ENCODE measurements at regions not wholly inside any gene's neighbourhood (a gene's known extent, or its start where the extent isn't known, plus 50 kb on each side); places are given as distances from the start of the nearest gene placed in this dataset.

GRCh38 chr7:51731075-51731474 lies 414.5 kb upstream of the COBL start:
- Histone ChIP-seq H3K27me3 (no peaks in the 10 kb centered on the region), H3K36me3 (no peaks in the 10 kb centered on the region), H3K27ac (no peak overlapping the region), H3K4me1 (no peaks in the 10 kb centered on the region), H3K9me3 (peaks cover 0 to 5% (median 0%) of the 10 kb centered on the region in 4 donors), H3K4me3 (no peak overlapping the region)
- TF ChIP-seq CTCF (IDR thresholded peaks at IDR 0.05) (no peak), POLR2AphosphoS5 (IDR thresholded peaks at IDR 0.05) (no peak), POLR2A (IDR thresholded peaks at IDR 0.05) (no peak), EP300 (IDR thresholded peaks at IDR 0.05) (no peak)
- intact Hi-C loops (cut with DNase I): no loop called here
- 49 to 81% methylated on average over 4 of the region's 4 CpGs for WGBS, 2 donors
- DNase-seq: no peak

GRCh38 chr7:51727441-51727840 lies 410.8 kb upstream of the COBL start:
- TF ChIP-seq POLR2AphosphoS5 (IDR thresholded peaks at IDR 0.05): no peak
- no peak for TF ChIP-seq CTCF (IDR thresholded peaks at IDR 0.05)
- TF ChIP-seq POLR2A (IDR thresholded peaks at IDR 0.05): no peak
- no peak for TF ChIP-seq EP300 (IDR thresholded peaks at IDR 0.05)
- no peaks in the 10 kb centered on the region for H3K36me3 ChIP-seq

GRCh38 chr7:51706851-51707250 lies 390.2 kb upstream of the COBL start:
- intact Hi-C loops (cut with DNase I): no loop called here
- Histone ChIP-seq H3K9me3 (peaks cover 0 to 3% (median 1%) of the 10 kb centered on the region in 4 donors), H3K27me3 (no peaks in the 10 kb centered on the region), H3K4me1 (no peaks in the 10 kb centered on the region), H3K4me3 (no peak overlapping the region), H3K36me3 (no peaks in the 10 kb centered on the region), H3K27ac (no peak overlapping the region)
- TF ChIP-seq POLR2A (IDR thresholded peaks at IDR 0.05) (no peak), EP300 (IDR thresholded peaks at IDR 0.05) (no peak), POLR2AphosphoS5 (IDR thresholded peaks at IDR 0.05) (no peak), CTCF (IDR thresholded peaks at IDR 0.05) (no peak)
- DNase-seq: no peak
- 29 to 66% methylated on average over 1 of the region's 1 CpG for WGBS, 2 donors

More at GRCh38 chr7:51727441-51727840, 410.8 kb upstream of the COBL start:
- Histone ChIP-seq H3K4me1 (no peaks in the 10 kb centered on the region), H3K27me3 (no peaks in the 10 kb centered on the region), H3K27ac (no peak overlapping the region), H3K9me3 (no peaks in the 10 kb centered on the region), H3K4me3 (no peak overlapping the region)
- 18 to 53% methylated on average over 2 of the region's 2 CpGs for WGBS, 2 donors
- intact Hi-C loops (cut with DNase I): no loop called here
- DNase-seq: no peak

GRCh38 chr7:51705701-51706100 lies 389.1 kb upstream of the COBL start:
- intact Hi-C loops (cut with DNase I): no loop called here
- Histone ChIP-seq H3K9me3 (peaks cover 0 to 3% (median 1%) of the 10 kb centered on the region in 4 donors), H3K36me3 (no peaks in the 10 kb centered on the region), H3K4me3 (no peak overlapping the region), H3K27ac (no peak overlapping the region), H3K4me1 (no peaks in the 10 kb centered on the region), H3K27me3 (no peaks in the 10 kb centered on the region)
- TF ChIP-seq EP300 (IDR thresholded peaks at IDR 0.05) (no peak), POLR2A (IDR thresholded peaks at IDR 0.05) (no peak), CTCF (IDR thresholded peaks at IDR 0.05) (no peak), POLR2AphosphoS5 (IDR thresholded peaks at IDR 0.05) (no peak)
- 81 to 86% methylated on average over 3 of the region's 3 CpGs for WGBS, 2 donors
- no peak for DNase-seq

- H3K27ac ChIP-seq: no peak overlapping the region
- no peak for TF ChIP-seq EP300 (IDR thresholded peaks at IDR 0.05)
- no peak for TF ChIP-seq POLR2A (IDR thresholded peaks at IDR 0.05)
- TF ChIP-seq CTCF (IDR thresholded peaks at IDR 0.05): no peak
- no peak for TF ChIP-seq POLR2AphosphoS5 (IDR thresholded peaks at IDR 0.05)
- no peaks in the 10 kb centered on the region for H3K27me3 ChIP-seq
- H3K4me1 ChIP-seq: no peaks in the 10 kb centered on the region
- no peaks in the 10 kb centered on the region for H3K36me3 ChIP-seq
- no peak for DNase-seq
- H3K4me3 ChIP-seq: no peak overlapping the region
- WGBS, 2 donors: 79 to 98% methylated on average over 3 of the region's 3 CpGs
- peaks cover 0 to 3% (median 1%) of the 10 kb centered on the region in 4 donors for H3K9me3 ChIP-seq
- intact Hi-C loops (cut with DNase I): no loop called here
These were observed 386.1 kb upstream of the COBL start for GRCh38 chr7:51702673-51703072.

All from sigmoid colon (tissue), 6 donors.